ENCODE measurements at regions not wholly inside any gene's neighbourhood (a gene's known extent, or its start where the extent isn't known, plus 50 kb on each side); places are given as distances from the start of the nearest gene placed in this dataset.

GRCh38 chr3:70120357-70120966 is 120.9 kb downstream of the SAMMSON start:
- Mint-ChIP-seq H3K27me3 (peaks cover 10% of the 10 kb centered on the region), H3K4me1 (no peaks in the 10 kb centered on the region), H3K36me3 (ENCODE audit: low read depth) (no peaks in the 10 kb centered on the region), H3K4me3 (no peak overlapping the region), H3K27ac (no peak overlapping the region)
- ATAC-seq (no peak), DNase-seq (peak in 1 of 3 donors; percentile 15)
- no peaks in the 10 kb centered on the region for H3K9me3 ChIP-seq (ENCODE audit: control insufficient read depth, low read length, poor library complexity, severe bottlenecking)

GRCh38 chr3:70127192-70127591 is 127.7 kb downstream of the SAMMSON start:
- ATAC-seq (no peak), DNase-seq (no peak)
- Mint-ChIP-seq H3K27ac (no peak overlapping the region), H3K4me3 (no peak overlapping the region), H3K27me3 (peaks cover 10% of the 10 kb centered on the region), H3K36me3 (ENCODE audit: low read depth) (no peaks in the 10 kb centered on the region), H3K4me1 (no peaks in the 10 kb centered on the region)
- no peaks in the 10 kb centered on the region for H3K9me3 ChIP-seq (ENCODE audit: control insufficient read depth, low read length, poor library complexity, severe bottlenecking)

GRCh38 chr3:70137366-70137765 is 137.8 kb downstream of the SAMMSON start:
- DNase-seq: no peak
- H3K4me3 Mint-ChIP-seq: no peak overlapping the region
- no peaks in the 10 kb centered on the region for H3K9me3 ChIP-seq (ENCODE audit: control insufficient read depth, low read length, poor library complexity, severe bottlenecking)
- no peak for ATAC-seq
- H3K4me1 Mint-ChIP-seq: no peaks in the 10 kb centered on the region
- no peak overlapping the region for H3K27ac Mint-ChIP-seq
- H3K27me3 Mint-ChIP-seq: peaks cover 11% of the 10 kb centered on the region
- H3K36me3 Mint-ChIP-seq (ENCODE audit: low read depth): peaks cover 4% of the 10 kb centered on the region

- H3K27me3 Mint-ChIP-seq: peaks cover 5% of the 10 kb centered on the region
- no peaks in the 10 kb centered on the region for H3K4me1 Mint-ChIP-seq
- H3K9me3 ChIP-seq (ENCODE audit: control insufficient read depth, low read length, poor library complexity, severe bottlenecking): no peaks in the 10 kb centered on the region
- no peak overlapping the region for H3K27ac Mint-ChIP-seq
- H3K36me3 Mint-ChIP-seq (ENCODE audit: low read depth): peaks cover 1% of the 10 kb centered on the region
- DNase-seq (no peak), ATAC-seq (no peak)
- H3K4me3 Mint-ChIP-seq: no peak overlapping the region
Observed at GRCh38 chr3:70138606-70139005, 139.1 kb downstream of the SAMMSON start.
